OCI-LY7 (cell line): ENCODE measurements at regions not wholly inside any gene's neighbourhood (a gene's known extent, or its start where the extent isn't known, plus 50 kb on each side); places are given as distances from the start of the nearest gene placed in this dataset.

ENCODE experiments used
- BruUV-seq: library from RNA; stranded (reverse); fragments of 400-500 nt; replicated peaks from 2 replicates; lab custom pipeline; 2021; lab: Mats Ljungman, UMichigan
- CTCF ChIA-PET: fragments of 300-600 bp; sonication (Branson Sonifier 250); formaldehyde crosslinking; loops from one replicate; lab custom pipeline; 2022; ENCODE audit warnings: antibody characterized with exemption; ENCODE audit not compliant: unreplicated experiment; lab: Charles Lee
- POLR2A ChIA-PET: fragments of 300-600 bp; sonication (Branson Sonifier 250); formaldehyde crosslinking; loops from one replicate; lab custom pipeline; 2022; ENCODE audit warnings: antibody characterized with exemption; lab: Charles Lee
- DNase-seq: peaks from one replicate; pipeline ENCODE4 v3.0.0-alpha.2; 2015; ENCODE audit warnings: low spot score
- H2AFZ ChIP-seq: fragments of 200-600 bp; sonication (generic), shearing (Covaris generic); 2 replicates; pipeline ENCODE4 v1.6.1; 2014; ENCODE audit warnings: mild to moderate bottlenecking, antibody characterized with exemption, low read length, moderate library complexity
- H3K27ac ChIP-seq: fragments of 200-600 bp; sonication (generic); 2 replicates; pipeline ENCODE4 v1.5.1; 2014; ENCODE audit warnings: mixed run types, low read depth, mild to moderate bottlenecking, moderate library complexity, low read length, inconsistent platforms; ENCODE audit not compliant: poor library complexity, severe bottlenecking
- H3K36me3 ChIP-seq: fragments of 200-600 bp; sonication (generic); 2 replicates; pipeline ENCODE4 v1.6.1; 2014; ENCODE audit warnings: mild to moderate bottlenecking, antibody characterized with exemption, low read length, moderate library complexity, mixed read lengths; ENCODE audit not compliant: insufficient read depth
- H3K4me1 ChIP-seq: fragments of 200-600 bp; sonication (generic); 2 replicates; pipeline ENCODE4 v1.5.1; 2014; ENCODE audit warnings: mild to moderate bottlenecking, low read length; ENCODE audit not compliant: insufficient read depth, poor library complexity, severe bottlenecking
- H3K4me2 ChIP-seq: fragments of 200-600 bp; sonication (generic); 2 replicates; pipeline ENCODE4 v1.6.1; 2014; ENCODE audit warnings: mild to moderate bottlenecking, low read length
- H3K4me3 ChIP-seq: fragments of 200-600 bp; sonication (generic); 2 replicates; pipeline ENCODE4 v1.5.1; 2014; ENCODE audit warnings: mild to moderate bottlenecking, low read depth, low read length; ENCODE audit not compliant: poor library complexity, severe bottlenecking
- H3K79me2 ChIP-seq: fragments of 200-600 bp; sonication (generic); 2 replicates; pipeline ENCODE4 v1.6.1; 2016; ENCODE audit warnings: low read depth, mild to moderate bottlenecking, low read length, moderate library complexity, mixed read lengths; ENCODE audit not compliant: insufficient read depth
- H3K9me2 ChIP-seq: fragments of 200-600 bp; sonication (generic); 2 replicates; pipeline ENCODE4 v1.6.1; 2016; ENCODE audit warnings: mild to moderate bottlenecking, low read length, mixed read lengths; ENCODE audit not compliant: insufficient read depth
- H3K9me3 ChIP-seq: fragments of 200-600 bp; sonication (generic); 2 replicates; pipeline ENCODE4 v1.6.1; 2014; ENCODE audit warnings: mild to moderate bottlenecking, mixed run types, low read length, mixed read lengths
- H4K20me1 ChIP-seq: fragments of 200-600 bp; sonication (generic); 2 replicates; pipeline ENCODE4 v1.6.1; 2014; ENCODE audit warnings: mild to moderate bottlenecking, antibody characterized with exemption, low read length, moderate library complexity, mixed read lengths; ENCODE audit not compliant: insufficient read depth
- CTCF ChIP-seq: fragments of 200-600 bp; sonication (generic); conservative IDR thresholded peaks from 2 replicates; pipeline ENCODE4 v1.5.1; 2014; ENCODE audit warnings: mild to moderate bottlenecking, antibody characterized with exemption, low read length, moderate library complexity, mixed read lengths
- EZH2phosphoT487 ChIP-seq: fragments of 200-600 bp; sonication (generic); IDR thresholded peaks from 2 replicates; pipeline ENCODE4 v1.6.1; 2018; ENCODE audit warnings: low read depth, borderline replicate concordance, mild to moderate bottlenecking, mixed run types, antibody characterized with exemption, low read length, moderate library complexity, mixed read lengths
- intact Hi-C: fragments of 100-400 bp; cut with micrococcal nuclease; formaldehyde crosslinking; loops from one replicate; pipeline ENCODE4 v1.10.0; 2022; ENCODE audit not compliant: unreplicated experiment

DNA sequence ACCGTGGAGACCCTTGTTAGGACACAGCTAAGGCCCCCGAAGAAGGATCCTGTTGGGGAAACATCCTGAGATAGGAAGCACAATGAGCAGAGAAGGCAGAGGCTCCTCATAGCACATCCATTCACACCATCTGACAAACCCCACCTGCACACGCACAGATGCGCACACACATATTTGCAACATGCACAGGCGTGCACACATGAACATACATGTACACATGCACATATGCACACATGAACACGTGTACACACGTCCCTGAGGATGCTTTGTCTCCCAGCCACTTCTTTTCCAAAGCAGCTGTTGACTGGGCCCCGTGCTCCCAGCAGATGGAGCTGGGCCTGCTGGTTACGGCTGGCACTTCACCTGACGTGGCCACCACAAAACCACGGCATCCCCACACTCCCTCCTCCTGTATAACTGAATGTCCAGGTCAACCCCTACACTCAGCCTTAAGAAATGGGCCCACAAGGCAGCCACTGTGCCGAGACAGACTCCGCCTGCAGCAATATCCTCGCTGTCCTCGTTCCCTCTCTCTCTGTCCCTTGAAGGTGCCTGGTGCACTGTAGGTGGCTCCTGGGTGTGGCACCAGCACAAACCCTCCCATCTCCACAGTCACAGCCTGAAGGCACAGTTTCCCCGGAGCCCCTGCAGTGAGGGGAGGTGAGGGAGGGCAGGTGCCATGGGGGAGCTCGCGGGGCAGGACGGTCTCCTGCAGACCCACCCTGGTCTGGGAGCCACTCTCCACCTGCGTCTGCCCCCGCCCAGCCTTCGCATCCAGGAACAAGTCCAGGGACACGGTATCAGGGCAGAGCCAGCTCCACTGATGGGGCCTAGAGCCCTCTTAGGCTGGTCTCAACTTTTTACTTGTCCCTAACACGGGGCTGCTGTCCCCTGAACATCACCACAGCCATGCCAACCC, 183.0 kb downstream of the RBFOX3 start:
- no peaks in the 10 kb centered on the region for H3K9me3 ChIP-seq
- H3K4me1 ChIP-seq: no peaks in the 10 kb centered on the region
- H3K4me3 ChIP-seq: no peak overlapping the region
- POLR2A ChIA-PET: no interaction called here
- CTCF ChIA-PET: no interaction called here
- TF ChIP-seq CTCF: no peak
- no peak for TF ChIP-seq EZH2phosphoT487
- intact Hi-C loops: no loop called here
- H3K27ac ChIP-seq: no peak overlapping the region
- no TSS peak for BruUV-seq
- no peaks in the 10 kb centered on the region for H3K9me2 ChIP-seq
- H3K4me2 ChIP-seq: no peak overlapping the region
- no peaks in the 10 kb centered on the region for H3K36me3 ChIP-seq
- H4K20me1 ChIP-seq: no peaks in the 10 kb centered on the region
- DNase-seq: no peak
- no peak overlapping the region for H2AFZ ChIP-seq
- H3K79me2 ChIP-seq: no peaks in the 10 kb centered on the region

DNA sequence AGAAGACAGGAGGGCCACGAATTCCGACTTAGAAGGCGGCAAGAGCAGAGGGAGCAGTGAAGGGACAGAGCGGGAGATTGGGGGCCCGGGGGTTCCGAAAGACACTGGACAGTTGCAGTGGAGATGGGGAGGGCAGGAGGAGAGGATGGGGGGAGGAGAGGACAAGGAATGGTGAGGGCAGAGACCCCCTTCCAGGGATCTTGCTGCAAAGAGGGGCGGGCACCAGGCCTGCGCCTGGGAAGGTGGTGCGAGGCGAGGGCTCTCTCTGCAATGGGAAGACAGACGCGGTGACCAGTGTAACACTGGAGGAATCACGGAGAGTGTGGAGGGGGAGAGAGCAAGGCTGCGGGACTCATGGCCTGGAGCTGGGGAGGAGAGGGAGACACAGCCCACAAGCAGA, 185.2 kb downstream of the RBFOX3 start:
- DNase-seq: no peak
- Histone ChIP-seq H3K9me2 (no peaks in the 10 kb centered on the region), H3K79me2 (no peaks in the 10 kb centered on the region), H3K4me3 (no peak overlapping the region), H2AFZ (no peak overlapping the region), H3K36me3 (no peaks in the 10 kb centered on the region), H3K9me3 (no peaks in the 10 kb centered on the region), H4K20me1 (no peaks in the 10 kb centered on the region), H3K4me1 (no peaks in the 10 kb centered on the region), H3K27ac (no peak overlapping the region), H3K4me2 (no peak overlapping the region)
- CTCF ChIA-PET: no interaction called here
- BruUV-seq: no TSS peak
- TF ChIP-seq CTCF (no peak), EZH2phosphoT487 (no peak)
- intact Hi-C loops: no loop called here
- POLR2A ChIA-PET: no interaction called here

DNA sequence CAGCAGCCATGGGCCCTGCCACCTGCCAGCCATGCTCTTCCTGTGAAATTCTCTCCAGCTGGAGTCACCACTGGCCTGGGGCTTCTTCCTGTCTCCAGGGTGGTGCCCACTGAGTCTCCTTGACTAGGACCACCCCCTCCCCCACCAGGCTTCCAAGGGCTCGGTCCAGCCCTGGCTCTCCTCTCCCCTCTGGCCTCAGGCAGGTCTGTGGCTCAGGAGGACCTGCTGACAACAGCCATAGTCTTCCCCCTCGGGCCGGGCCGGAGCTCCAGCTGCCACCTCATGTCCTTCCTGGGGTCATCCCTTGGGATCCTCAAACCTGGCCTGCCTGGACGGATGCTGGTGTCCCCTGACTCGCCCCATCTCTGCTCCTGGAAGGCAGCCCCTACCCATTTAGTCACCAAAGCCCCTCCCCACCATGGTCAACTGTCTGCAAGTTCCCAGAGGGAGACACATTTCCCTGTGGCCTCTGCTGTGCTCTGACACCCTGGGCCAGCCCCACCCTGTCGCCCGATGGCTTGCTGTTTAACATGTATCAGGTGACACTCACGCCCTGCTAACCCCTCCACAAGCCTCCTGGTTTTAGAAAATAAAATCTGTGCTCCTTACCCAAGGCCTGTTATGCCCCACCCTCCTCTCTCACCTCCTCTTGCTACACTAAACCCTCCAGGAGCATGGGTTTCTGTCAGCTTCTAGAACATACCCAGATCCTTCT, 186.2 kb downstream of the RBFOX3 start:
- BruUV-seq: no TSS peak
- no peak overlapping the region for H3K4me3 ChIP-seq
- H3K9me3 ChIP-seq: no peaks in the 10 kb centered on the region
- intact Hi-C loops: no loop called here
- ChIA-PET CTCF (no interaction called here), POLR2A (no interaction called here)
- no peak for TF ChIP-seq EZH2phosphoT487
- TF ChIP-seq CTCF: no peak
- H3K27ac ChIP-seq: no peak overlapping the region
- no peaks in the 10 kb centered on the region for H3K36me3 ChIP-seq
- H3K4me1 ChIP-seq: peaks cover 3% of the 10 kb centered on the region
- no peaks in the 10 kb centered on the region for H3K79me2 ChIP-seq
- no peaks in the 10 kb centered on the region for H4K20me1 ChIP-seq
- H3K9me2 ChIP-seq: no peaks in the 10 kb centered on the region
- H3K4me2 ChIP-seq: no peak overlapping the region
- DNase-seq: no peak
- H2AFZ ChIP-seq: no peak overlapping the region
